ENCODE measurements at regions not wholly inside any gene's neighbourhood (a gene's known extent, or its start where the extent isn't known, plus 50 kb on each side); places are given as distances from the start of the nearest gene placed in this dataset.
"Not testable (repeated sequence)": the region's sequence is repeated elsewhere in the genome, so short reads cannot be mapped to it uniquely, and the experiment has no call there.

DNA sequence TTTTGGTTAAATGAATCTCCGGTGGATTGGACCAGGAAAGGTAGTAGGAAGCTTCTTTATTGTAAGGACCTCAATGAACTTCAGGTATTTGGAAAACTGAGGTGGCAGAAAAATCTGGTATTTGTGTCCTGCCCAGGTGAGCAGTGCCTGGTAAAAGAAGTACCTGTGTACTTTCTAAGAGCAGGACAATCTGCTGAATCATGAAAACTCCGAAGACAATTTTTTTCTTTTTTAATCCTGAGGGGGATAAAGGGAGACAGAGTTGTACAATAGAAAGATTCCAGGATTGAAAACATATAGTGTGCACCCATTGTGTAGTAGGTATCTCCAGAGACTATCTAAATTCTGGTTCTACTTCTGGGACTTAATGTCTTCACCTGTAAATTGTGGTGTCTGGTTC lies 191.8 kb upstream of the SPOPL start:
- peaks cover 3% of the 10 kb centered on the region for H3K36me3 Mint-ChIP-seq (ENCODE audit: insufficient read depth)
- H3K4me1 Mint-ChIP-seq (ENCODE audit: low read depth) = peaks cover 20% of the 10 kb centered on the region
- H3K4me3 Mint-ChIP-seq (ENCODE audit: low read depth) = no peak overlapping the region
- H3K27ac Mint-ChIP-seq = no peak overlapping the region
- peaks cover 5% of the 10 kb centered on the region for H3K9me3 Mint-ChIP-seq (ENCODE audit: low read depth)
- DNase-seq (ENCODE audit: low spot score, unreplicated experiment) = no peak
- no peaks in the 10 kb centered on the region for H3K27me3 Mint-ChIP-seq
- TF ChIP-seq, protein P1, sequence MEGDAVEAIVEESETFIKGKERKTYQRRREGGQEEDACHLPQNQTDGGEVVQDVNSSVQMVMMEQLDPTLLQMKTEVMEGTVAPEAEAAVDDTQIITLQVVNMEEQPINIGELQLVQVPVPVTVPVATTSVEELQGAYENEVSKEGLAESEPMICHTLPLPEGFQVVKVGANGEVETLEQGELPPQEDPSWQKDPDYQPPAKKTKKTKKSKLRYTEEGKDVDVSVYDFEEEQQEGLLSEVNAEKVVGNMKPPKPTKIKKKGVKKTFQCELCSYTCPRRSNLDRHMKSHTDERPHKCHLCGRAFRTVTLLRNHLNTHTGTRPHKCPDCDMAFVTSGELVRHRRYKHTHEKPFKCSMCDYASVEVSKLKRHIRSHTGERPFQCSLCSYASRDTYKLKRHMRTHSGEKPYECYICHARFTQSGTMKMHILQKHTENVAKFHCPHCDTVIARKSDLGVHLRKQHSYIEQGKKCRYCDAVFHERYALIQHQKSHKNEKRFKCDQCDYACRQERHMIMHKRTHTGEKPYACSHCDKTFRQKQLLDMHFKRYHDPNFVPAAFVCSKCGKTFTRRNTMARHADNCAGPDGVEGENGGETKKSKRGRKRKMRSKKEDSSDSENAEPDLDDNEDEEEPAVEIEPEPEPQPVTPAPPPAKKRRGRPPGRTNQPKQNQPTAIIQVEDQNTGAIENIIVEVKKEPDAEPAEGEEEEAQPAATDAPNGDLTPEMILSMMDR (IDR thresholded peaks at IDR 0.05; ENCODE audit: unreplicated experiment) = no peak

DNA sequence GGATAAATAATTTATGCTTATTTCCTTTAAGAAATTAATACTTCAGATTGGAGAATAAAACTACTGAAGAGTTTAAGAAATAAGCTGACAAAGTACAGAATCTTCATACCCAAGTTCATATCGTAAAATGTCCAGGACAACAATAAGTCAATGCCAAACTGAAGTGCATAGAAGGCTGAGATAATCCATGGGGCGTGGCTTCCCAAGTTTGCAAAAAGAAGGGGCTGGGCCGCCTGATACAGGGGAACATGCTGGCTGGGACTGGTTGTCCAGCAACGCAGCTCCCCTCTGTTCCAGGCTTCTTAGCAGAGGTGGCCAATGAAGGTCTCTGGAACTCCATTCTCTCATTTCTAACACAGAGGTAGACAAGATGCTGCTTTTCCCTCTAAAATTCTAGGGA lies 189.5 kb upstream of the SPOPL start:
- no peak for DNase-seq (ENCODE audit: low spot score, unreplicated experiment)
- H3K4me1 Mint-ChIP-seq (ENCODE audit: low read depth) = peaks cover 19% of the 10 kb centered on the region
- no peaks in the 10 kb centered on the region for H3K27me3 Mint-ChIP-seq

DNA sequence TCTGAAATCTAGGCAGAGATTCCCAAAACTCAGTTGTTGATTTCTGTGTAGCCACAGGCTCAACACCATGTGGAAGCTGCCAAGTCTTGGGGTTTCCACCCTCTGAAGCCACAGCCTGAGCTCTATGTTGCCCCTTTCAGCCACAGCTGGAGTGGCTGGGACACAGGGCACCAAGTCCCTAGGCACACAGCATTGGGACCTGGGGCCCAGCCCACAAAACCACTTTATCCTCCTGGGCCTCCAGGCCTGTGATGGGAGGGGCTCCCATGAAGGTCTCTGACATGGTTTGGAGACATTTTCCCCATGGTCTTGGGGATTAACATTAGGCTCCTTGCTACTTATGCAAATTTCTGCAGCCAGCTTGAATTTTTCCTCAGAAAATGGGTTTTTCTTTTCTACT lies 186.0 kb upstream of the SPOPL start:
- not testable (repeated sequence) for H3K27ac Mint-ChIP-seq; H3K4me1 Mint-ChIP-seq (ENCODE audit: low read depth); H3K36me3 Mint-ChIP-seq (ENCODE audit: insufficient read depth); DNase-seq (ENCODE audit: low spot score, unreplicated experiment); H3K4me3 Mint-ChIP-seq (ENCODE audit: low read depth); H3K27me3 Mint-ChIP-seq
- peaks cover 14% of the 10 kb centered on the region for H3K9me3 Mint-ChIP-seq (ENCODE audit: low read depth)

More for the DNA sequence above, 189.5 kb upstream of the SPOPL start:
- peaks cover 9% of the 10 kb centered on the region for H3K36me3 Mint-ChIP-seq (ENCODE audit: insufficient read depth)
- H3K9me3 Mint-ChIP-seq (ENCODE audit: low read depth) = peaks cover 14% of the 10 kb centered on the region
- H3K27ac Mint-ChIP-seq = no peak overlapping the region
- no peak overlapping the region for H3K4me3 Mint-ChIP-seq (ENCODE audit: low read depth)
- TF ChIP-seq, protein P1 (IDR thresholded peaks at IDR 0.05; ENCODE audit: unreplicated experiment) = no peak

DNA sequence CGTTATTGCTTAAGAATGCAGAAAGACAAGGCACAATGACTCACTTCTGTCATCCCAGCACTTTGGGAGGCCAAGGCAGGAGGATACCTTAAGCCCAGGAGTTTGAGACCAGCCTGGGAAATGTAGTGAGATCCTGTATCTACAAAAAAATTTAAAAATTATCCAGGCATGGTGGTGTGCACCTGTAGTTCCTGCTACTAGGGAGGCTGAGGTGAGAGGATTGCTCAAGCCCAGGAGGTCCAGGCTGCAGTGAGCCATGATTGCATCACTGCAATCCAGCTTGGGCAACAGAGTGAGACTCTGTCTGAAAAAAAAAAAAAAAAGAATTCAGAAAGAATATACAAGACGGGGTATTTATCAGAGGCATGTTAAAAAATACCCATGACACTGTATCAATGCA lies 182.0 kb upstream of the SPOPL start:
- no peak overlapping the region for H3K27ac Mint-ChIP-seq
- peaks cover 10% of the 10 kb centered on the region for H3K9me3 Mint-ChIP-seq (ENCODE audit: low read depth)
- H3K4me3 Mint-ChIP-seq (ENCODE audit: low read depth) = no peak overlapping the region
- peaks cover 9% of the 10 kb centered on the region for H3K4me1 Mint-ChIP-seq (ENCODE audit: low read depth)
- no peaks in the 10 kb centered on the region for H3K27me3 Mint-ChIP-seq
- peaks cover 5% of the 10 kb centered on the region for H3K36me3 Mint-ChIP-seq (ENCODE audit: insufficient read depth)
- no peak for DNase-seq (ENCODE audit: low spot score, unreplicated experiment)
- TF ChIP-seq, protein P1 (IDR thresholded peaks at IDR 0.05; ENCODE audit: unreplicated experiment) = no peak

DNA sequence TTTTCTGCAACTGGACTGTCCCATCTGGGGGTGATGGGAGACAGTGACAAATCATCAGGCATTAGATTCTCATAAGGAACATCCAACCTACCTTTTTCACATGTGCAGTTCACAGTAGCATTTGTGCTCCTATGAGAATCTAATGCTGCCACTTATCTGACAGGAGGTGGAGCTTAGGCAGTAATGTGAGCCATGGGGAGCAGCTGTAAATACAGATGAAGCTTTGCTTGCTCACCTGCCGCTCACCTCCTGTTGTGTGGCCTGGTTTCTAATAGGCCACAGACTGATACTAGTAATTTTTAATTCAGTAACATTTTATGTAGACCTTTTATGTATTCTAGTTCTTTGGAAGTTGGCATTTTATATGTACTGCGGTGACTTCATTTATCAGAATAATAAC lies 180.1 kb upstream of the SPOPL start:
- H3K36me3 Mint-ChIP-seq (ENCODE audit: insufficient read depth) = no peaks in the 10 kb centered on the region
- peaks cover 9% of the 10 kb centered on the region for H3K4me1 Mint-ChIP-seq (ENCODE audit: low read depth)
- no peak for DNase-seq (ENCODE audit: low spot score, unreplicated experiment)
- H3K27me3 Mint-ChIP-seq = no peaks in the 10 kb centered on the region
- TF ChIP-seq, protein P1 (IDR thresholded peaks at IDR 0.05; ENCODE audit: unreplicated experiment) = no peak
- no peak overlapping the region for H3K4me3 Mint-ChIP-seq (ENCODE audit: low read depth)
- H3K9me3 Mint-ChIP-seq (ENCODE audit: low read depth) = peaks cover under 1% of the 10 kb centered on the region
- no peak overlapping the region for H3K27ac Mint-ChIP-seq

DNA sequence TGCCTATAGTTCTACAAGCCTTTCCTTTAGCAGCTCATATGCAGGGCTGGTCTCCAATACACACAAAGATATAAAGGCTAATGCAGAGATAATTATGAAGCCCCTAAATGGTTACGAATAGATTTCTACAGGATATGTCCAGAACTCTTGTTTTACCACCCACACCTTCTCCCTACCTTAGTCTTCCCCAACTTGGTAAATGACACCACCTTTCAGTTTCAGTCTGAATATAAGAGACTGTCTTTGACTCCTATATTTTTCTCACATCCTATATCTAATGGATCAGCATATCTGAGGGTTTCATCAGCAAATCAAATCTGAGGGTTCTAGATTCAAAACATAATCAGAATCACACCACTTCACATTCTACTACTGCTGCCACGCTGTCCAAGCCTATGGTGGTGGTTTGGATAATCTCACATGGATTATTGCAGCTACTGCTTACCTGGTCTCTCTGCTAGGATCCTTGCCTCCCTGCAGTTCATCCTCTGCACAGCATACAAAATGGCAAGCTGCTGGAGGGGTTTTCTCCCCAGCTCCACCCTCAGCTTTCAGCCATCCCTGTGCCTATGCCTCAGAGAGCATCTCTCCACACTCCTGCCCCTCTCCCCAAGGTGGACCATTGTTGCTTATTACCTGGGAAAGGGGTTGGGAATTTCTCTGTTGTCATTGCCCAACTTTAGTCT lies 178.0 kb upstream of the SPOPL start:
- Mint-ChIP-seq H3K4me3 (ENCODE audit: low read depth) (no peak overlapping the region), H3K4me1 (ENCODE audit: low read depth) (peaks cover 18% of the 10 kb centered on the region), H3K36me3 (ENCODE audit: insufficient read depth) (no peaks in the 10 kb centered on the region), H3K9me3 (ENCODE audit: low read depth) (no peaks in the 10 kb centered on the region), H3K27me3 (no peaks in the 10 kb centered on the region), H3K27ac (no peak overlapping the region)
- TF ChIP-seq, protein P1 (IDR thresholded peaks at IDR 0.05; ENCODE audit: unreplicated experiment) = no peak
- no peak for DNase-seq (ENCODE audit: low spot score, unreplicated experiment)
